IPS-NIHi11 (cell line): ENCODE measurements at regions not wholly inside any gene's neighbourhood (a gene's known extent, or its start where the extent isn't known, plus 50 kb on each side); places are given as distances from the start of the nearest gene placed in this dataset.

Source experiments
- DNase-seq: peaks from one replicate; pipeline ENCODE4 v3.0.0; 2012; ENCODE audit warnings: mixed read lengths, low spot score

DNA sequence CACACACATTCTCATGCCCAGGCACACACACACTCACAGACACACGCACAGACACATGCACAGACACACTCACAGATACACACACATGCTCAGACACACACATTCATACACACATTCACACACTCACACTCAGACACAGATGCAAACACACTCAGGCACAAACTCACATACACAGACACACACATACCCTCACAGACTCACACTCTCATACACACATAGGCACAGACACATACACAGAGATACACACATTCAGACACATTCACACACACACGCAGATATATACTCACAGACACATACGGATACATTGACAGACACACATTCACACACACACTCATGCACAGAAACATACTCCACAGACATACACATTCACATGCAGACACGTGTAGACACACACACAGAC, 89.6 kb downstream of the RBFOX3 start:
- no peak for DNase-seq

DNA sequence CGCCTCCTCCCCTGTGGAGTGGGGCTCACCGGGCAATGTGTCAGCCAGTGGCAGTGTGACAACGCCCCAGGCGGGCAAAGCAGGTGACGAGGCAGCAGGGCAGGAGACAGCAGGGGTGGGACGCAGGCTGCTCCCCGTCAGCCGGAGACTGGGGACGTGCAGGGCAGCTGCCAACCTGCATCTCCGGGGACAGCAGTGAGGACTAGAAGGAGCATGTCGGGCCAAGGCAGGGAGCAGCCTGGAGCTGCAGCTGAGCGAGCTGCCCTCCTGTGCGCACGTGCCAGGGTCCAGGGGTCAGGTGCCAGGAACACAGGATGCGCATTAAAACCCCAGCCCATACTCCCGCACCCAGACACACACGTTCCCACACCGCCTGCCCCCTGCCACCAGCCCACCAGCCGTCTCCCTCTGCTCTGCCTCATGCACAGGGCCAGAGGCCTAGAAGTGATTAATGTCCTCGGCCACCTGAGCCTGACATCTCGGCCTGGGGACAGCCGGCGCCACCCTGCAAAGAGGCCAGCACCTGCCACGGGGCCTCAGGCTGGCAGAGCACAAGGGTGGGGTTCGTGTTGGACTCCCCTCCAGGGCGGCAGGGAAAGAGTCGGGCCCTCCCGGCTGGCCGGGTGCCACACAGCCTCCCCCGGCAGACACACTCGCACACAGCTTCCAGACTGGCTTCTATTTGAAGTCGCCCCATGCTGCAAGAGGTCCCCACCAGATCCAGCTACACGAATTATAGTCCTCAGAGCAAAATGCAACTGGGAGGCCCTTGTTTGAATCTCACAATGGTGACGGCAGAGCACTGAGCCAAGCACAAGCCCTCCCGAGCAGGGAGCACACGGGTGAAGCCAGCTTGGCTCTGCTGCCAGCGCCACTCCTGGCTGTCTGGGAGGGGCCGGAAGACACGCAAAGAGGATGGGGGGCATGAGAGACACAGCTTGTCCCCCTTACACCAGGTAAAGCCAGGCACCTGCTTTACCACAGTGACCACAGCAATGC, 90.4 kb downstream of the RBFOX3 start:
- no peak for DNase-seq

DNA sequence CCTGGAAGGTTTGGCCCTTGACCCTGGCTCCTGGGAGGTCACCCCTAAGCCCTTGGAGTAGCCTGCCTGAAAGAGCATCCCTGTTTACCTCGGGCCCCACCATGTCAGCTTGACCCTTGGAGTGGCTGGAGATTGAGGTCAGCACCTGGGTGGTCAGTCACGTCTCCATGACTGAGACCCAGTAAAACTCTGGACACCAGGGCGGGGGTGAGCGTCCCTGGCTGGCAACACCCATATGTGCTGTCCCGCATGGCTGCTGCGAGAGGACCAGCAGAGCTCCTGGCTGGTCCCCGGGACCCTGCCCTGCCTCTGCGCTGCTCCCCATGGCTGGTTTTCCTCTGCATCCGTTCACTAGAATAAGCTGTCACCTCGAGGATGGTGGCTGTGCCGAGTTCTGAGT, 91.2 kb downstream of the RBFOX3 start:
- DNase-seq, result no peak

DNA sequence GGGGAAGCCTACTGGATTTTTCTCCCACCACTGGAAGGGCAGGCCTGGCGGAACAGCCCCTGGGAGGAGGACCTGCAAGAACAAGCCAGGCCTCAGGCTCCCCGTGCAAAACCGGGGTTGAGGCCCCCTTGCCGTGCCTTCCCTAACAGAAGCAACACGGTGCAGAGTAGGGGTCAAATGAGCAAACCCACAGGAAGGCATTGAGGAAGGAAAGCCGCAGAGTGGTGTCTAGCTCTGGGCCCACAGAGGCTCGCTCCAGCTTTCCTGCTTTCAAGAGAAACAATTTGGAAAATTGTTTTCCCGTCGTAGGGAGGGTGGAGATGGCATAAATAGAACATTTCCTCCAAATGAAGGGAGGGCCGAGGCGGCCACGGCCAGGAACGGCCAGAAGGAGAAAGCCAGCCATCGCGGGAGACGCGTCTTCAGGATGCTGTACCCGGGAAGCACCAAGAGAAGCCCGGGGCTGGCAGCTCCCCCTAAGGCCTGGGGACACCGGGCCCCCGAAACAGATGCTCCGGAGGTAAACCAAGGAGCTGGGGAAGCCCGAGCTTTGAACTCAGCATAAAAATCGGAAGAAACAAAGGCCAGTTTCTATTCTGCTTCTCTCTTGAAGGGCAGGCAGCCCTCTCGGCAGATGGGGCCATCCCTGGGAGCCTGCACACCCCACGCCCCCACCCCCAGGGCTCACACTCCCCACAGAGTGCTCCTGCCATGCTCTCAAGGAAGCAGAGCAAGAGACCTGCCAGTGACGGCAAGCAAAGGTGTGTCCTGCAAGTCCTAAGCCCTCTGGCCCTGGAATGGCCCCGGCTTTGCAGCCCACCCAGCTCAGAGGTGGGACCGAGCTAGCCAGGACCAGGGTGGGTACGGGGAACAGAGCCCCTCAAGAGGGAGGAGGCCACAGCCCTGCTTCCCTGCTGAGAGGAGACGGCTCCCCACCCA, 92.0 kb downstream of the RBFOX3 start:
- no peak for DNase-seq

DNA sequence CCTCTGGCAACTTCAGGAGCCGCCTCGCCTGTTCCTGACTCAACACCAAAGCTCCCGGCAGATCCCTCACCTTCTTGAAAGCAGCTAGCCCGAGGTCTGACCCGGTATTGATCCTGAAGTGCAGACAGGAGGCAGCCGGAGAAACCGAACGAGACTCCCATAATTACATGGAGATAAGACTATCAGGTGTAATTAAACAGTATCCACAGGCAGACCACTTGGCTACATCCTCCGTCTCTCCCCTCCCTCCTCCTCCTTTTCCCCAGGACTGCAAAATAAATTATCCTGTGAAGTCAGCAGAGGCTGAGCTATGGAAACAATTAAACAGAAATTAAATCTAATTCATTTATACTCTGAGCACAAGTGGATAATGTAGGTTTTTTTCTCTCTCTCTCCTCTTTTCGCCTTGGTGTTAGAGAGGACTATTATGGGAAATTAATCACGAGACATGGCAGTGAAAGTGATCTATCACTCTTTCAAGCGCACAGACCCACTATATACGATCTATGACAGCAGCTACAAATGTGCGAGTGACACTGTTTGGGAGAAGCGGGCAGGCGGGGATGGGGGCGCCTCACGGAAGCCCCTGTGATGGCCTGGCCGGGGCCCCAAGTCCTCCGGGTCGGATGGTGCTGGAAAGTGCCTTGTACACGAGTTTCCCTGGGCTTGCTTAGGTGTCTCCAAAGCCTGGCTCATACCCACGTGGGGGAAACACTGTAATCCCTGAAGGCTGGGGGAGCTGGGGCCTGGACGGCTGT, 92.8 kb downstream of the RBFOX3 start:
- no peak for DNase-seq

DNA sequence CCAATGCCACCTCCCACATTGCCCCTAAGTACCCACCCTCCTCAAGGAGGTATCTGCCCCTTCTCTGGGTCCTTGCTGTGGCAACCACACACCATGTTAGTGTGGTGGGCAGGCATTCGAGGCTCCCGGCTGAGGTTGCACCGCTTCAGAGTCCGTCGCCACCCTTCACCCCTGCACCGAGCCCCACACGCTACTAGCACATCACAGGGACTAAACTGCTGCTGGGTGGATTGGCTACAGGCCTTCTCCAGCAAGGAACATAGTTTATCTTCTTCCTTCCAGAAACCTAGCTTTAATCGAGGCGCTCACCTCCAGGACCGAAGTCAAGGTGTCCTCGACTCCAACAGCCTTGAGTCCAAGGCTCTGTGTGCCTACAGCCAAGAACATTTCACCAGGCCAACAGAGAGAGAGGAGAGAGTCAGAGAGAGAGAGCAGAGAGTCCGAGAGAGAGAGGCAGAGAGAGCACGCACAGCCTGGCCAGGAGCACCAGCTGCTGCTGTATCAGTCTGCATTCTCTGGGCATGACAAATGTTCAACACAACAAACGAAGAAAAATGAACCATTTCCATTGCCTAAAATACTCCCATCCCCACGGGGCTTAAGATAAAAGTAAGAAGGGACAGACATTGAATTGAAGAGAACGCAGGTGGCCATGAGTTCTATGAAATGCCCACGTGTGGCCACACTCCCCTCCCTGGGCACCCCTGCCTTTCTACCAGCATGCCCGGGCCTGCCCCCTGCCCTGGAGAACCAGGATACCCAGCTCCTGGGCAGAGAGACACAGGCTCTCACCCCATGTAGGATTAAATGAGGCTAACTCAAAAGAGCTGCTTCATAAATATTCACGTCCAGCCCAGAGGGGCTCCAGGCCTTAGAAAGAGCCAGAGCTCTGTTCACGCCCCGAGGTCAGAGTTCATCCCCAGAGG, 94.9 kb downstream of the RBFOX3 start:
- no peak for DNase-seq

DNA sequence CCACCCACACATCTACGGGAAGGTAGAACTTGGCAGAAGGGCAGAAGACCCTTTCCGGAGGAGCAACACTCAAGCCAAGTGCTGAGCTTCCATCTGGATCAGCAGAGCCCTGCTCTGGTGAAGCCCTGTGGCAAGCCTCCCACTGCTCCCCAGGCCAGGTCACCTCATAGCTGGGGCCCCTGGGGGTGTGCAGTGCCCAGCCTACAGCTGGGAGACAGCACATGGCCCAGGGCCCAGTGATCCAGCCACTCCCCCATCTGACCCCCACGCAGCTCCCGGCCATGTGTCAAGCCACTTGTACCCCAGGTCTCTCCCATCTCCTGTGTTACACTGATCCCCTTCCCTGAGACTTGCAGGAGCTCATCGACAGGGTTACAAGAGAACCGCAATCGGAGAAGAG, 95.7 kb downstream of the RBFOX3 start:
- no peak for DNase-seq

DNA sequence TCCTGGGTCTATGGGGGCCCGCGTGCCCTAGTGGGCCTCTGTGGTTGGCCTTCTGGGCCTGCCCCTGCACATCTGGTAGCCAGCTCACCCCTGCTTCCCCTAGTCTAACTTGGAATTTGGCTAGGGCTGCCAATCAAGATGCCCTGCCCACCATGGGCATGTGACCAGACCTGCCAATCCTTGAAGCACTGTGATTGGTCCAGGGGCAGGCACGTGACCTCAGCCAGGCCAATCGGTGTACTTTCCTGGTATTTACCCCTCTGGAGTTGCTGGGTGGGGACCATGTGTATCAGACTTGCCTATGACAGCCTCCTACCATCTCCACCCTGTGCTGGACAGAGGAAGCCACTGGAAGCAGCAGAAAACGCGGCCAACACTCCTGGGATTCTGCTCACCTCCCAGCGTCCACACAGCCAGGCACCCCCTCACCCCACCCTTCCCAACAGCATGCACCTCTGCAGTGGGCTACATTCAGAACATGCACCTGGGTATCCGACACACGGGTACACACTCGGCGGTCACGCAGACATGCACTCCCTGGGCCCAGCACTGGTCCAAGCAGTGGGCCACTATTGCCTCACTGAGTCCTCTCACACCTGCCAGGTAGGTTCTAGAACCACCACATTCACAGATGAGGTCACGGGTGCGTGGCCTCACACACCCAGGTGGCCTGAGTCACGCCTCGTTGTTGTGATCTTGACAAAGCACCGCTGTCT, 96.9 kb downstream of the RBFOX3 start:
- no peak for DNase-seq

DNA sequence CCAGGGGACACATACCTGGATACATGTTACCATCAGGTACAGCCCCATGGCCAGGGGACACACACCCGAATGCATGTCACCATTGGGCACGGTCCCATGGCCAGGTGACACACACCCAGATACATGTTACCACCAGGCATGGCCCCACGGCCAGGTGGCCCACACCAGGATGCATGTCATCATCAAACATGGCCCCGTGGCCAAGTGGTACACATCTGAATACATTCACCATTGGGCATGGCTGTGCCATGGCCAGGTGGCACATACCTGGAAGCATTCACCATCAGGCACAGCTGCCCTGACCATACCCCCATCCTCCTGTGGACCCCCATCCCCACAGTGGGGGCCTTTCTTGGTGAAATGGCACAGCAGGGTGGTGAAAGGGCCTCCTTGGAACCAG, 97.6 kb downstream of the RBFOX3 start:
- no peak for DNase-seq

DNA sequence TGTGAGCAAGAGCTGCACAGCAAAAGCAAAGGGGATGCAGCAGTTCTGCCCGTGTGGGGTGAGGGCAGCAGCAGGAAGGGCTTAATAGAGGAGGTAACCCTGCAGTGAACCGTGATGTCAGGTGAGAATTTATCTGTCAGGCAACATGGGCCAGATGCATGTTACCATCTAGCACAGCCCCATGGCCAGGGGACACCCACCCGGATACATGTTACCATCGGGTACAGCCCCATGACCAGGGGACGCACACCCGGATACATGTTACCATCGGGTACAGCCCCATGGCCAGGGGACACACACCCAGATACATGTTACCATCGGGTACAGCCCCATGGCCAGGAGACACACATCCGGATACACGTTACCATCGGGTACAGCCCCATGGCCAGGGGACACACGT, 99.4 kb downstream of the RBFOX3 start:
- no peak for DNase-seq

DNA sequence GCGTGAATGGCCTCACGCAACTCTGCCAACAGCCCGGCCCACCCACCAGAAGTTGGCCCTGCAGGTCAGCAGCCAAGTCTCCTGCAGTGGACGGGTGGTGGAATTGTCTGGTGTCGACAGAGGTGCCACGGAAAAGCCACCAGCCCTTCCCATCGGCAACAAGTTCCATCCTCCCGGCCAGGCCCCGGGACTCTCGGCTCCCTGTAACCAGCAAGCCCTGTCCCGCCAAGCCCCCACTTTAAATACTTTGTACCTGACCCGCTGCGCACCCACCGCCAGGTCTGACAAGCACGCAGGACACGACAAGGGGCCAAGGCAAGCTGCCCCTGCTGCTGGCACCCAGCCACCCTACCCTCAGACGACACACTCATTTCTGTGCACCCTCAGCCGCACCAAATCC, 100.8 kb downstream of the RBFOX3 start:
- no peak for DNase-seq

DNA sequence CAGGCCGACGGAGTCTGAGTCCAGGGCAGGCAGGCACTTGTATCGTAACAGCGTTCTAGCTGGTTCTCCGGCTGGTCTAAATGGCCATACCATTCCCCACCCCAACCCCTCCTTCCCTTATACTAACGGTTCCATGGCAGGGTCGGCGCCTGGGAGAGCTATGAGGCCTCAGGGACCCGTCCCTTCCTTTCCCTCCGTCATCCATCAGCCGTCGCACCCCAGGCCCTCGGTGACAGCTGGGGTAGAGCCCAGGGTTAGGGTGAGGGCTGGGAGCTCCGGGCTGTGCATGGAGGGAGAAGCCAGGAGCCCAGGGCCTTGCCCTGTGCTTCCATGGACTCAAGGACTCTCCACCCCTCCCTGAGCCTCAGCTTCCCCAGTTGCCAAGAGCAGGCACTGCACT, 101.4 kb downstream of the RBFOX3 start:
- DNase-seq, result no peak

DNA sequence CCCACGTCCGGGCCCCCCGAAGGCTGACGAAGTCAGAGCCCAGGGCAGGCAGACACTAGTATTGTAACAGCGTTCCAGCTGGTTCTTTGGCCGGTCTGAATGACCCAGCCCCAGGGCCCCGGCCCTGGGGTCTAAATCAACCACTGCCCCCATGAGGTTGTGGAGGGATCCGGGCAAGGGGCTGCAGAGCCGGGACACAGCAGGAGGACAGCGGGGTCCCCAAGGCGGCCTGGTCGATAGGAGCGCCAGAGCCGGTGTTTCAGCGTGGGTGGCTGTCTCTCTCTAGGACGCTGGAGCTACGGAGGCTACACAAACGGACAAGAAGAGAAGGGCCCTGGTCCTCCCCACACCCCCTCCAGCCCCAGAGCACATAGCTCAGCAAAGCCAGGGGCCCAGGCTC, 101.8 kb downstream of the RBFOX3 start:
- DNase-seq, result no peak

DNA sequence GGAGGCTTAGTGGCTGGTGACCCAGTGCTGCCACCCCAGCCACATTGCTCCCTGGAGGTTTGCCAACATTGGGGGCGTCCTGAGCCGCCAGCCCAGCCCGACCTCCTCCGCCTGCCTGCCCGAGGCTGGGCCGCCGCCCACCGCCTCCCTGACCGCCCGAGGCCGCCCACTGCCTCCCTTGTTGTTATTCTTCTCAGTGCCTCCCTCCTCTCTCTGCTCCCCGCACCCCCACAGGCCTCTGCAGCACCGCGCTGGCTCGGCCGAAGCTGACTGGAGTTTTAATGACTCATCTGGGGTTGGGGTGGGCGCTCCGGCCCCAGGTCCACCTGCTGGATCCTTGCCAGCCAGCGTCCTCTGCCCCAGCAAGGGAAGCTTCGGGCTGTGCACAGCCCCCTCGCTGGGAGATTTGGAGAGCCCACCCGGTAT, 102.5 kb downstream of the RBFOX3 start:
- no peak for DNase-seq

DNA sequence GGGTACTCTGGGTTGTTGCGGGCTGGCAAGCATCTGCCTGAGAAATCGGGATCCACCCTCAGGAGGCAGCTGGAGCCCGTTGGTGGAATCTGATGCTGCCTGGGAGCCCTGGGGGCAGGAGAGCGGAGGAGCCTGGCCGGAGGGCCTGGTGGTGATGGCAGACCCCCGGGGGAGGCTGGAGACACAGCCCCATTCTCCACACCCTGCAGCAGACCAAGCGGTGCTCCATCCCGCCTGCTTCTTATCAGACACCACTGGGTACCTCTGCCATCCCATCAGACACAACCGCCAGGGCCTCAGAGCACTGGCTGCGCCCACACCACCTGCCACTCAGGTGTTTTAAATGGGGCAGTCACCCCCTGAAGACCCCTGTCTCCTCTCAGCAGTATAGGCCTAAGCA, 103.9 kb downstream of the RBFOX3 start:
- DNase-seq, result no peak

DNA sequence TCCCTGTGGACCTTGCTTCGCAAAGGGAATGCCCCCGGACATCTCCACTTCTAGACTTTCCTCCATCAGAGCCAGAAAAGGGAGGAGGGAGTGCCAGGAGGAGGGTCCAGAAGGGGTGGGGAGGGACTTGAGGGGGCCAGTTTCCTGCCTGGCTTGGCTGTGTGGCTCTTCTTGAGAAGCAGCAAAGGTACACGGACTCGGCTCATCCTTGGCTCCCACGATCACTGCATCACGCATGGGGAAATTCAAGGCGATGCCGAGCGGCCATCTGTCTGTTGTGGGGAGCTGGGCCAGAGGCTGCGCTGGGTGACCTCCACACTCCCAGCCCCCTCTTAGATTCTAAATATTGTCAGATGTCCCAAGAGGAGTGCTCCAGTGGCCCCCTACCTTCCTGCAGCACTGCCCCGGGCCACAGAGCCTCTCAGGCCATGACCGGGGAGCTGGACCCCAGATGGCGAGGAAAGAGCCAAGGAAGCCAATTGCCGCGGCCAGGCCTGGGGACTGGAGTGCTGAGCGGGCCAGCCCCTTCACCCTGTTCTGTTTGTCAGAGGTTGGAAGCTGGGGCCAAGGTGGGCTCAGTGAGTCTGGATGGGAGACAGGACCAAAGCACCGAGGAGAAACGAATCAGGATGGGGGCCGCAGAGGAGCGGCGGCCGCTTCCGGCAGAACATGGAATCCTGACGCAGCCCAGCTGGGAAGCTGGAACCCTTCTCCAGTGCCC, 104.5 kb downstream of the RBFOX3 start:
- DNase-seq, result no peak

DNA sequence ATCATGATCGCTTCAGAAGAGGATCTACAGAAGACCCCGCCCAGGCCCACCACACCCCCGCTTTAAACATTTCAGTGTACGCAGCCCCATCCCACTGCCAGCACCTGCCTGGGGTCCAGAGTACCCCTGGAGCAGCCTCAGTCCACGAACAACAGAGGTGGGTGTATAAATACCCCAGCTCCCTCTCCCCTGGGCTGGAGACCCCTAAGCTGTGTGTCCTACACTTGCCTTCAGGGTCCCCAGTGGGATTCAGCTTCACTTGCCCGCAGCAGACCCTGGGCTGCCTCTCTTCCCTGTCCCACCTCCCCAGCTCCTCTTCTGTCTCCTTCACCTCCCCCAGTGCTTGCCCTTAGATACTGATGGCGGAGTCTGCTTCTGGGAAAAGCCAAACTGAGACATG, 105.7 kb downstream of the RBFOX3 start:
- DNase-seq, result no peak

DNA sequence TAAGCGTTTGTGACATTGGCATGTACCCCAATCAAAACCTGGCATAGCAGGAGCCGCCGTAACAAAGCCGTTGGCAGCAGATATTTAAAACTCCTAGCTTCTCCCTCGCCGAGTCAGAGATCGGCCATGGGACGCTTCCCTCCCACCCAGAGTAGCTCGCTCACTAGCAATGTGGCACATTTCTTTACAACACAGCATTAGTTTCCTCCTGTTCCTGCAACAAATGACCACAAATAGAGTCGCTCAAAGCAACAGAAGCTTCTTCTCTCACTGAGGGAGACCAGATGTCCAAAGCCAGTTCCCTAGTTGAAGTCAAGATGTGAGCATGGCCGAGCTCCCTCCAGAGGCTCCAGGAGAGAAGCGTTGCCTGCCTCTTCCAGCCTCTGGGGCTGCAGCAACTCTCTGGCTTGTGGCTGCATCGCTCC, 106.7 kb downstream of the RBFOX3 start:
- DNase-seq, result no peak

DNA sequence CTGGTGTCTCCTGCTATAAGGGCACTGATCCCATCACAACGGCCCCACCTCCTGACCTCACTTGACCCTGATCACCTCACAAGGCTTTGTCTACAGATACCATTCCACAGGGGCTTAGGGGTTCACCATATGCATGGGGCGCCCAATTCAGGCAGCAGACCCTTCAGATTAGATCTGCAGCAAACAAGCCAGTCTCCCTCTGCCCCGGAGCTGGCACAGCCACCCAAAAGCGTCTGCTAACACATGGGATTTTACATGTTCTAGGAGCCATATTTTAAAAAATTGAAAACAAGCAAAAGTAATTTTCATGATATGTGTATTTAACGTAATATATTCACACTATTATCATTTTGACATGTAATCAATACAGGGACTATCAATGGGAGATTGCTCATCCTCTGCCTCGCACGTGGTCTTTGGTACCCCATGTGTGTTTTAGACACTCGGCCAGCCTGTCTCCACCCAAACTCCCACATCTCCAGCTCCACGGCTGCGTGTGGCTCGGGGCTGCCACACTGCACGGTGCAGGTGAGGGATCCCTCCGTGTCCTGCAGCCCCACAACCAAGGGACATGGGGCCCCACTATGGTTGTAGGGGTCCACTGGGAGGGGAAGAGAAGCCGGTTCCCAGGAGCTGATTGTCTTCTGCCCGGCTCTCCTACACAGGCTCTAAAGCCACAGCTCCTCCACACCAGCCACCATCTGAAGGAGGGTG, 107.6 kb downstream of the RBFOX3 start:
- DNase-seq, result no peak
